ENCODE measurements at regions not wholly inside any gene's neighbourhood (a gene's known extent, or its start where the extent isn't known, plus 50 kb on each side); places are given as distances from the start of the nearest gene placed in this dataset.

DNA sequence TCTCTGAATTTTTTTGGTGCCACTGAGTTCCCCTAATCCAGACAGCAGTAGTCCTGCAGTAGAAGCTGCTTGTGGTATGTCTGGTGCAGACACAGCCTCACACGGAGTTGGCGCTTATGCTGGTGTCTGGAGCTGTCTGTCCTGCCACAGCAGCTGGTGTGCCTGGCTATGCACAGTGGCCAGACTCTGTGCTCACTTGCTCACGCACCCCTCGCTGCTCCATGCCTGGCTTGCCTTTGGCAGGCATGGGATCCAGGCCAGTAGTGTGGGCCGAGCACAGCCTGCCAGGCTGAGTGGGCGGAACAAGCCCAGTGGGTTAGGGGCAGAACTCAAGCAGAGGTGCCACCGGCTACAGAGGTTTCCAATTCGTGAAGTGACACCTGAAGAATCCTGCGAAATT is 845.9 kb upstream of the PCDH9 start:
- Histone ChIP-seq H3K36me3 (ENCODE audit: control insufficient read depth, low read length) (no peaks in the 10 kb centered on the region), H3K27ac (ENCODE audit: low read depth, low read length) (no peak overlapping the region), H3K4me2 (ENCODE audit: low read length) (no peak overlapping the region), H3K79me2 (ENCODE audit: control insufficient read depth, low read length) (no peaks in the 10 kb centered on the region), H3K27me3 (ENCODE audit: control insufficient read depth, low read length) (no peaks in the 10 kb centered on the region), H3K4me1 (ENCODE audit: control insufficient read depth, low read length) (no peaks in the 10 kb centered on the region), H3F3A (ENCODE audit: control insufficient read depth, insufficient read depth) (no peaks in the 10 kb centered on the region), H3K9me3 (ENCODE audit: control insufficient read depth, insufficient read depth, low read length) (peaks cover 5% of the 10 kb centered on the region; the same call in 1 of the 2 replicates), H3K9me2 (replicated peaks; ENCODE audit: control insufficient read depth, low read length) (no peaks in the 10 kb centered on the region), H4K20me1 (ENCODE audit: control insufficient read depth, insufficient read depth, low read depth, low read length) (no peaks in the 10 kb centered on the region), H3K4me3 (ENCODE audit: low read length) (no peak overlapping the region)
- no peak for TF ChIP-seq EZH2phosphoT487 (IDR thresholded peaks at IDR 0.05; ENCODE audit: borderline replicate concordance, low read length)
- TF ChIP-seq, protein P1, sequence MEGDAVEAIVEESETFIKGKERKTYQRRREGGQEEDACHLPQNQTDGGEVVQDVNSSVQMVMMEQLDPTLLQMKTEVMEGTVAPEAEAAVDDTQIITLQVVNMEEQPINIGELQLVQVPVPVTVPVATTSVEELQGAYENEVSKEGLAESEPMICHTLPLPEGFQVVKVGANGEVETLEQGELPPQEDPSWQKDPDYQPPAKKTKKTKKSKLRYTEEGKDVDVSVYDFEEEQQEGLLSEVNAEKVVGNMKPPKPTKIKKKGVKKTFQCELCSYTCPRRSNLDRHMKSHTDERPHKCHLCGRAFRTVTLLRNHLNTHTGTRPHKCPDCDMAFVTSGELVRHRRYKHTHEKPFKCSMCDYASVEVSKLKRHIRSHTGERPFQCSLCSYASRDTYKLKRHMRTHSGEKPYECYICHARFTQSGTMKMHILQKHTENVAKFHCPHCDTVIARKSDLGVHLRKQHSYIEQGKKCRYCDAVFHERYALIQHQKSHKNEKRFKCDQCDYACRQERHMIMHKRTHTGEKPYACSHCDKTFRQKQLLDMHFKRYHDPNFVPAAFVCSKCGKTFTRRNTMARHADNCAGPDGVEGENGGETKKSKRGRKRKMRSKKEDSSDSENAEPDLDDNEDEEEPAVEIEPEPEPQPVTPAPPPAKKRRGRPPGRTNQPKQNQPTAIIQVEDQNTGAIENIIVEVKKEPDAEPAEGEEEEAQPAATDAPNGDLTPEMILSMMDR (IDR thresholded peaks at IDR 0.05; ENCODE audit: low read depth, low read length, poor library complexity, severe bottlenecking): no peak

DNA sequence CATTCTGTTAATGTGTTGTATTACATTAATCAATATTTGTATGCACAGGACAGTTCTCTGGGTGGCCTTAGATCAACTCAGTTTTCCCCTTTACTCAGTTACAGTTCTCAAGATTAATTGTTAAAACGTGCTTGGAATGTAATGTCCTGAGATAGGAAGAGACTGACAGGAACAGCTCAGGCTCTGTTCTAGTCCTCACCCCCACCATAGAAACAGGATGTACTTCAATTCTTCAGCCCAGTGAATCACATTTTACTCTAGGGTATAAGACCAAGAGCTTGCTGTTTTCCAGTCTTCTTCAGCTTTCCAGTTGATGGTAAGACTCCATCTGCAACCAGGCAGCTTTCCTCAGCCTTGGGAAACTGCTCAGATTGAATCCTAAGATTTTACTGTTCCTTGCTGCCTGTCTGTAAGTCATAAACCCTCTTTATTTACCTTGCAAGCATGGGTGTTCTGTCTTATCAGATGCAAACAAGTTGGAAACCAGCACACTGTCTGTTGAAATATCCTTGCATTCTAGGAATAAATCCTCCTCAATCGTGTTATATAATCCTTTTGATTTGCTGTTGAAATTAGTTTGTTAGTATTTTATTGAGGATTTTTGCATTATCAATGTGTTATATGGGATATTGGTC is 836.9 kb upstream of the PCDH9 start:
- Histone ChIP-seq H3K4me1 (ENCODE audit: control insufficient read depth, low read length) (no peaks in the 10 kb centered on the region), H4K20me1 (ENCODE audit: control insufficient read depth, insufficient read depth, low read depth, low read length) (no peaks in the 10 kb centered on the region), H3F3A (ENCODE audit: control insufficient read depth, insufficient read depth) (no peaks in the 10 kb centered on the region), H3K4me3 (ENCODE audit: low read length) (no peak overlapping the region), H3K4me2 (ENCODE audit: low read length) (no peak overlapping the region), H3K9me3 (ENCODE audit: control insufficient read depth, insufficient read depth, low read length) (no peaks in the 10 kb centered on the region; the same call in 1 of the 2 replicates), H3K27me3 (ENCODE audit: control insufficient read depth, low read length) (no peaks in the 10 kb centered on the region), H3K79me2 (ENCODE audit: control insufficient read depth, low read length) (no peaks in the 10 kb centered on the region), H3K27ac (ENCODE audit: low read depth, low read length) (no peak overlapping the region), H3K9me2 (replicated peaks; ENCODE audit: control insufficient read depth, low read length) (no peaks in the 10 kb centered on the region), H3K36me3 (ENCODE audit: control insufficient read depth, low read length) (no peaks in the 10 kb centered on the region)
- TF ChIP-seq, protein P1 (IDR thresholded peaks at IDR 0.05; ENCODE audit: low read depth, low read length, poor library complexity, severe bottlenecking): no peak
- TF ChIP-seq EZH2phosphoT487 (IDR thresholded peaks at IDR 0.05; ENCODE audit: borderline replicate concordance, low read length): no peak

DNA sequence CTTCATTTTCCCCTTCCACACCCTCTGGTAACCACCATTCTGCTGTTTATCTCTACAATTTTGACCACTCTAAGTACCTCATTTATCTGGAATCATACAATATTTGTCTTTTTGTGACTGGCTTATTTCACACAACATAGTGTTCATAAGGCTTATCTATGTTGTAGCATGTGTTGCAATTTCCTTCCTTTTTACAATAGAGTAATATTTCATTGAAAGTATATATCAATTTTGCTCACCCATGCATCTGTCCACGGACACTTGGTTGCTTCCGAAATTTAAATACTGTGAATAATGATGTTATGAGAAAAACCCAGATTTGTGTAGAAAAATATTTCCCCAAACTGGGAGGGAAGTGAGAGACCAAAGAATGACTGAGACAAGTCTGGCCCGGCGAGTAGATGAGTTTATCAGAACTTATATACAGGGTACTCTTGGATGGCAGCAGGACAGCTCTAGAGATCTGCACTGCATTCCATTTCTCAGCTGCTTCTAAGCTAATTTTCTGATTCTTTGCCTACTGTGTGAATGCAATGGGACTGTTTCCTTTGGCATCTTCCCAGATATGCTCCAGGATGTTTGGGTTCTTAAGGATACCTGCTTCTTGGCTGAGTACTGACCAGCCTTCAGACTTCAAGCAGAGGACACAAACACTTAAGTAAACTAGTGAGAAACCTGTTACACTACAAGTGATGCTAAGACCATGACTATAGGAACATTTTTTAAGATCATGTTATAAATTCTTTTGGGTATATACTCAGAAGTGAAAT is 834.0 kb upstream of the PCDH9 start:
- Histone ChIP-seq H3K79me2 (ENCODE audit: control insufficient read depth, low read length) (no peaks in the 10 kb centered on the region), H3K9me2 (replicated peaks; ENCODE audit: control insufficient read depth, low read length) (no peaks in the 10 kb centered on the region), H4K20me1 (ENCODE audit: control insufficient read depth, insufficient read depth, low read depth, low read length) (no peaks in the 10 kb centered on the region), H3K27me3 (ENCODE audit: control insufficient read depth, low read length) (no peaks in the 10 kb centered on the region), H3K4me1 (ENCODE audit: control insufficient read depth, low read length) (no peaks in the 10 kb centered on the region), H3K9me3 (ENCODE audit: control insufficient read depth, insufficient read depth, low read length) (no peaks in the 10 kb centered on the region; the same call in 1 of the 2 replicates), H3K4me2 (ENCODE audit: low read length) (no peak overlapping the region), H3K27ac (ENCODE audit: low read depth, low read length) (no peak overlapping the region), H3F3A (ENCODE audit: control insufficient read depth, insufficient read depth) (no peaks in the 10 kb centered on the region), H3K4me3 (ENCODE audit: low read length) (no peak overlapping the region), H3K36me3 (ENCODE audit: control insufficient read depth, low read length) (no peaks in the 10 kb centered on the region)
- no peak for TF ChIP-seq EZH2phosphoT487 (IDR thresholded peaks at IDR 0.05; ENCODE audit: borderline replicate concordance, low read length)
- TF ChIP-seq, protein P1 (IDR thresholded peaks at IDR 0.05; ENCODE audit: low read depth, low read length, poor library complexity, severe bottlenecking): no peak

Data from DOHH2 (cell line).